ENCODE measurements at regions not wholly inside any gene's neighbourhood (a gene's known extent, or its start where the extent isn't known, plus 50 kb on each side); places are given as distances from the start of the nearest gene placed in this dataset.
A peak's percentile ranks its signal among the peaks of the same experiment; 100 is the strongest.

- no CpG with 5 or more reads among the region's 10 CpGs for WGBS (ENCODE audit: extremely low coverage, insufficient read length, low lambda C conversion rate)
- H4K5ac ChIP-seq (ENCODE audit: insufficient read length, low read depth, low read length) = no peak overlapping the region
- H3K9me3 ChIP-seq (ENCODE audit: control insufficient read depth, low read depth, low read length) = no peaks in the 10 kb centered on the region
- H3K4me1 ChIP-seq (ENCODE audit: insufficient read depth, low read length) = no peaks in the 10 kb centered on the region; the same call in 1 of the 2 replicates
- no peaks in the 10 kb centered on the region for H3K79me2 ChIP-seq (ENCODE audit: insufficient read depth, low read length)
- Mint-ChIP-seq H3K36me3 (ENCODE audit: insufficient read depth in 1 of 3, low read depth in 3 of 3) (peaks cover 0 to 12% (median 4%) of the 10 kb centered on the region in 3 experiments; a peak in 3 of 7 replicates), H3K4me3 (peak overlapping the region in 1 of 2 experiments; percentile 26; a peak in 1 of 5 replicates), H3K27ac (peak overlapping the region; percentile 49 to 98 (median 88); a peak in 4 of 7 replicates), H3K4me1 (peaks cover 22 to 27% of the 10 kb centered on the region in 2 experiments), H3K9me3 (peaks cover 0 to 9% of the 10 kb centered on the region in 2 experiments; a peak in 3 of 5 replicates), H3K27me3 (ENCODE audit: low read depth) (no peaks in the 10 kb centered on the region)
- H3K56ac ChIP-seq (ENCODE audit: insufficient read length, low read depth, low read length) = no peak overlapping the region
- no peak overlapping the region for H3K18ac ChIP-seq (ENCODE audit: insufficient read length, low read depth, low read length)
- no peak overlapping the region for H2BK15ac ChIP-seq (ENCODE audit: low read depth, low read length)
- no peak overlapping the region for H2AK5ac ChIP-seq (ENCODE audit: insufficient read length, low read length)
- no peak overlapping the region for H4K8ac ChIP-seq (replicated peaks; ENCODE audit: insufficient read length, low read depth, low read length)
- no peak overlapping the region for H2BK12ac ChIP-seq (ENCODE audit: insufficient read length, low read depth, low read length)
- no peak for TF ChIP-seq CTCF (conservative IDR thresholded peaks at IDR 0.05)
- no peak overlapping the region for H3K4me2 ChIP-seq (ENCODE audit: insufficient read depth, insufficient read length, low read length)
- H3K23ac ChIP-seq (ENCODE audit: insufficient read length, low read depth, low read length) = no peak overlapping the region
- H3K27ac ChIP-seq (ENCODE audit: insufficient read length, low read depth, low read length) = no peak overlapping the region
- H3K79me1 ChIP-seq (ENCODE audit: insufficient read depth, low read depth, low read length, poor library complexity, severe bottlenecking) = no peaks in the 10 kb centered on the region
- H2AFZ ChIP-seq (ENCODE audit: low read length) = no peak overlapping the region
- H4K20me1 ChIP-seq (ENCODE audit: control insufficient read depth, insufficient read depth, insufficient read length) = no peaks in the 10 kb centered on the region
- no peak overlapping the region for H4K91ac ChIP-seq (ENCODE audit: insufficient read length, low read depth, low read length)
- no peak overlapping the region for H3K4ac ChIP-seq (ENCODE audit: low read depth, low read length)
- H2BK20ac ChIP-seq (ENCODE audit: low read depth, low read length, poor library complexity, severe bottlenecking) = no peak overlapping the region
- H3T11ph ChIP-seq (ENCODE audit: low read length) = no peak overlapping the region
- DNase-seq = peak; percentile 66
- H3K9ac ChIP-seq (ENCODE audit: extremely low read depth, insufficient read length, low read length) = no peak overlapping the region
- H2BK5ac ChIP-seq (ENCODE audit: insufficient read length, low read length) = no peak overlapping the region
- H3K23me2 ChIP-seq (ENCODE audit: insufficient read length, low read depth, low read length, poor library complexity, severe bottlenecking) = no peaks in the 10 kb centered on the region
- no peak overlapping the region for H2BK120ac ChIP-seq (ENCODE audit: low read depth, low read length, poor library complexity, severe bottlenecking)
- H3K14ac ChIP-seq (ENCODE audit: insufficient read depth, low read length) = no peak overlapping the region
- H3K27me3 ChIP-seq (ENCODE audit: insufficient read depth, low read length) = no peaks in the 10 kb centered on the region
These were observed 83.4 kb downstream of the UCHL1 start for GRCh38 chr4:41339812-41340809.
